Thyroid gland (tissue), 4 donors: ENCODE measurements at regions not wholly inside any gene's neighbourhood (a gene's known extent, or its start where the extent isn't known, plus 50 kb on each side); places are given as distances from the start of the nearest gene placed in this dataset.

ENCODE experiments used
- POLR2A ChIP-seq, 2 donors: fragments of 450-650 bp; IDR thresholded peaks; one replicate each; pipeline ENCODE4 v1.6.1; 2017; ENCODE audit warnings: antibody characterized with exemption in 2 of 2, mild to moderate bottlenecking in 2 of 2, moderate library complexity in 1 of 2
- TF ChIP-seq, protein P1 (sequence below), 6 experiments: fragments of 200-600 bp in 3 of 6; fragments of 450-650 bp in 3 of 6; sonication (generic) in 3 of 6; IDR thresholded peaks; one replicate each; pipeline ENCODE4 v1.5.1; 2016 to 2019; ENCODE audit warnings: antibody characterized with exemption in 6 of 6, mild to moderate bottlenecking in 2 of 6, inconsistent platforms in 1 of 6, moderate library complexity in 1 of 6

DNA sequence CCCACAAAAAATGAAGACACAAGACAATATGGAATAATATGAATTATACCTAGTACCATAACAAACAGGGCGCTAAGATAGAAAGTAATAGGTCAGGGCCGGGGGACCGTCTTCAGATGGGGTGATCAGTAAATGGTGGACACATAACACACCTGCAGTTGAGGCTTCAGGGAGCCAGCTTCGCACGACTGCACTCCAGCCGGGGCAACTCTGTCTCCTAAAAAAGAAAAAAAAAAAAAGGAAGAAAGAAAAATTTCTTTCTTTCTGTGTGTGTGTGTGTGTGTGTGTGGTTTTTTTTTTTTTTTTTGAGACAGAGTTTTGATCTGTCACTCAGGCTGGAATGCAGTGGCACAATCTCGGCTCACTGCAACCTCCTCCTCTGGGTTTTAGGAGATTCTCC, 75.0 kb upstream of the HSPA9 start:
- TF ChIP-seq, protein P1, sequence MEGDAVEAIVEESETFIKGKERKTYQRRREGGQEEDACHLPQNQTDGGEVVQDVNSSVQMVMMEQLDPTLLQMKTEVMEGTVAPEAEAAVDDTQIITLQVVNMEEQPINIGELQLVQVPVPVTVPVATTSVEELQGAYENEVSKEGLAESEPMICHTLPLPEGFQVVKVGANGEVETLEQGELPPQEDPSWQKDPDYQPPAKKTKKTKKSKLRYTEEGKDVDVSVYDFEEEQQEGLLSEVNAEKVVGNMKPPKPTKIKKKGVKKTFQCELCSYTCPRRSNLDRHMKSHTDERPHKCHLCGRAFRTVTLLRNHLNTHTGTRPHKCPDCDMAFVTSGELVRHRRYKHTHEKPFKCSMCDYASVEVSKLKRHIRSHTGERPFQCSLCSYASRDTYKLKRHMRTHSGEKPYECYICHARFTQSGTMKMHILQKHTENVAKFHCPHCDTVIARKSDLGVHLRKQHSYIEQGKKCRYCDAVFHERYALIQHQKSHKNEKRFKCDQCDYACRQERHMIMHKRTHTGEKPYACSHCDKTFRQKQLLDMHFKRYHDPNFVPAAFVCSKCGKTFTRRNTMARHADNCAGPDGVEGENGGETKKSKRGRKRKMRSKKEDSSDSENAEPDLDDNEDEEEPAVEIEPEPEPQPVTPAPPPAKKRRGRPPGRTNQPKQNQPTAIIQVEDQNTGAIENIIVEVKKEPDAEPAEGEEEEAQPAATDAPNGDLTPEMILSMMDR (IDR thresholded peaks at IDR 0.05): no peak
- no peak for TF ChIP-seq POLR2A (IDR thresholded peaks at IDR 0.05)
